Lower leg skin (tissue), 3 donors: ENCODE measurements at regions not wholly inside any gene's neighbourhood (a gene's known extent, or its start where the extent isn't known, plus 50 kb on each side); places are given as distances from the start of the nearest gene placed in this dataset.

Source experiments
- POLR2A ChIP-seq, 2 donors: fragments of 450-650 bp; IDR thresholded peaks; one replicate each; pipeline ENCODE4 v1.6.1; 2016 to 2017; ENCODE audit warnings: antibody characterized with exemption in 2 of 2, mild to moderate bottlenecking in 1 of 2, moderate library complexity in 1 of 2
- TF ChIP-seq, protein P1 (sequence below), 3 donors: fragments of 450-650 bp; IDR thresholded peaks; one replicate each; pipeline ENCODE4 v1.5.1; 2016; ENCODE audit warnings: antibody characterized with exemption in 3 of 3, mild to moderate bottlenecking in 3 of 3, moderate library complexity in 2 of 3

DNA sequence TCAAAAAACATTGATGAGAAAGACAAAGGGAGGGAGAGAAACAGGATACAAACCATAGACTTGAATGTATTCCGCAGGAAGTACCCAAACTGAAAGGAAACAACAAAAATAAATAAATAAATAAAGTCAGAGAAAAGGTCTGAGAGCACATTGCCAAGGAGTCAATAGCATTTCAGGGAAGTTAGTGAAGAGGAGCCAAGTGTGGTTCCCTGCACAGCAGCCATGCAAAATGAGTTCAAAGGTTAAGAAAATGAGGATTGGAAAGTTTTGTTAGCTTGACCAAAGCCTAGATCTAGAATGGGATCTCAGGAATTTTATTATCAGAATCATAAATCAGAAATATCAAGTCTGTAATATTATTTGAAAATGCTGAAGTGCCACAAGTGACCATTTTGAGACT lies 700.0 kb downstream of the MAFB start:
- TF ChIP-seq POLR2A (IDR thresholded peaks at IDR 0.05), result no peak
- TF ChIP-seq, protein P1, sequence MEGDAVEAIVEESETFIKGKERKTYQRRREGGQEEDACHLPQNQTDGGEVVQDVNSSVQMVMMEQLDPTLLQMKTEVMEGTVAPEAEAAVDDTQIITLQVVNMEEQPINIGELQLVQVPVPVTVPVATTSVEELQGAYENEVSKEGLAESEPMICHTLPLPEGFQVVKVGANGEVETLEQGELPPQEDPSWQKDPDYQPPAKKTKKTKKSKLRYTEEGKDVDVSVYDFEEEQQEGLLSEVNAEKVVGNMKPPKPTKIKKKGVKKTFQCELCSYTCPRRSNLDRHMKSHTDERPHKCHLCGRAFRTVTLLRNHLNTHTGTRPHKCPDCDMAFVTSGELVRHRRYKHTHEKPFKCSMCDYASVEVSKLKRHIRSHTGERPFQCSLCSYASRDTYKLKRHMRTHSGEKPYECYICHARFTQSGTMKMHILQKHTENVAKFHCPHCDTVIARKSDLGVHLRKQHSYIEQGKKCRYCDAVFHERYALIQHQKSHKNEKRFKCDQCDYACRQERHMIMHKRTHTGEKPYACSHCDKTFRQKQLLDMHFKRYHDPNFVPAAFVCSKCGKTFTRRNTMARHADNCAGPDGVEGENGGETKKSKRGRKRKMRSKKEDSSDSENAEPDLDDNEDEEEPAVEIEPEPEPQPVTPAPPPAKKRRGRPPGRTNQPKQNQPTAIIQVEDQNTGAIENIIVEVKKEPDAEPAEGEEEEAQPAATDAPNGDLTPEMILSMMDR (IDR thresholded peaks at IDR 0.05), result no peak
